GM13976 (cell line): ENCODE measurements at regions not wholly inside any gene's neighbourhood (a gene's known extent, or its start where the extent isn't known, plus 50 kb on each side); places are given as distances from the start of the nearest gene placed in this dataset.
"Not testable (repeated sequence)": the region's sequence is repeated elsewhere in the genome, so short reads cannot be mapped to it uniquely, and the experiment has no call there.

Experiments used
- DNase-seq: peaks from one replicate; pipeline ENCODE4 v3.0.0; 2012; ENCODE audit warnings: low spot score
- in situ Hi-C: fragments of 300-500 bp; cut with MboI; formaldehyde crosslinking; loops from one replicate; pipeline ENCODE4 v1.12.0; 2022; ENCODE audit warnings: low sequenced_read_pairs, mixed read lengths, inconsistent platforms; ENCODE audit not compliant: unreplicated experiment
- TF ChIP-seq, protein P1 (sequence below): IDR thresholded peaks from 2 replicates; pipeline ENCODE4 v1.5.1; 2012; ENCODE audit warnings: borderline replicate concordance, mild to moderate bottlenecking; ENCODE audit not compliant: insufficient read depth; ENCODE audit errors: extremely low read depth, missing control alignments, control extremely low read depth

DNA sequence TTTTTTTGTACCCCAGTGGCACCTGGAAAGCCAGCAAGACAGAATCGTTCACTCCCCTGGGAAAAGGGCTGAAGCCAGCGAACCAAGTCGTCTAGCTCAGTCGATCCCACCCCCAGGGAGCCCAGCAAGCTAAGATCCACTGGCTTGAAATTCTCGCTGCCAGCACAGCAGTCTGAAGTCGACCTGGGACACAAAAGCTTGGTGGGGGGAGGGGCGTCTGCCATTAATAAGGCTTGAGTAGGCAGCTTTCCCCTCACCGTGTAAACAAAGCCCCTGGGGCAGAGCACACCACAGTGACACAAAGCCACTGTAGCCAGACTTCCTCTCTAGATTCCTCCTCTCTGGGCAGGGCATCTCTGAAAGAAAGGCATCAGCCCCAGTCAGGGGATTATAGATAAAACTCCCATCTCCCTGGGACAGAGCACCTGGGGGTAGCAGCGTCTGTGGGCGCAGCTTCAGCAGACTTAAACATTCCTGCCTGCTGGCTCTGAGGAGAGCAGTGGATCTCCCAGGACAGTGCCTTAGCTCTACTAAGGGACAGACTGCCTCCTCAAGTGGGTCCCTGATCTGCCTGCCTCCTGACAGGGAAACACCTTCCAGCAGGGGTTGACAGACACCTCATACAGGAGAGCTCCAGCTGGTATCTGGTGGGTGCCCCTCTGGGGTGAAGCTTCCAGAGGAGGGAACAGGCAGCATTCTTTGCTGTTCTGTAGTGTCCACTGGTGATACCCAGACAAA is 97.4 kb downstream of the TBR1 start:
- DNase-seq, in situ Hi-C loops: not testable (repeated sequence)

DNA sequence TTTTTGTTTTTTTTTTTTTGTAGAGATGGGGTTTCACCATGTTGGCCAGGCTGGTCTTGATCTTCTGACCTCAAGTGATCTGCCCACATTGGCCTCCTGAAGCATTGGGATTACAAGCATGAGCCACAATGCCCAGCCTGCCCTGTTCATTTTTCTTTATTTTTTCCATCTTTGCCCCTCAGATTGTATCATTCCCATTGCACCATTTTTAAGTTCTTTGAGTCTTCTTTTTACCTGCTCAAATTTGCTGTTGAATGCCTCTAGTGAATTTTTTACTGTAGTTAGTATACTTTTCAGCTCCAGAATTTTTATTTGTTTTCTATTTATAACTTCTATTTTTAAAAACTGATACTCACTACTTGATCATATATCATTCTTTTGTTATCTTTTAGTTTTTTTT is 101.4 kb upstream of the SLC4A10 start:
- in situ Hi-C loops: no loop called here
- TF ChIP-seq, protein P1, sequence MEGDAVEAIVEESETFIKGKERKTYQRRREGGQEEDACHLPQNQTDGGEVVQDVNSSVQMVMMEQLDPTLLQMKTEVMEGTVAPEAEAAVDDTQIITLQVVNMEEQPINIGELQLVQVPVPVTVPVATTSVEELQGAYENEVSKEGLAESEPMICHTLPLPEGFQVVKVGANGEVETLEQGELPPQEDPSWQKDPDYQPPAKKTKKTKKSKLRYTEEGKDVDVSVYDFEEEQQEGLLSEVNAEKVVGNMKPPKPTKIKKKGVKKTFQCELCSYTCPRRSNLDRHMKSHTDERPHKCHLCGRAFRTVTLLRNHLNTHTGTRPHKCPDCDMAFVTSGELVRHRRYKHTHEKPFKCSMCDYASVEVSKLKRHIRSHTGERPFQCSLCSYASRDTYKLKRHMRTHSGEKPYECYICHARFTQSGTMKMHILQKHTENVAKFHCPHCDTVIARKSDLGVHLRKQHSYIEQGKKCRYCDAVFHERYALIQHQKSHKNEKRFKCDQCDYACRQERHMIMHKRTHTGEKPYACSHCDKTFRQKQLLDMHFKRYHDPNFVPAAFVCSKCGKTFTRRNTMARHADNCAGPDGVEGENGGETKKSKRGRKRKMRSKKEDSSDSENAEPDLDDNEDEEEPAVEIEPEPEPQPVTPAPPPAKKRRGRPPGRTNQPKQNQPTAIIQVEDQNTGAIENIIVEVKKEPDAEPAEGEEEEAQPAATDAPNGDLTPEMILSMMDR: no peak
- no peak for DNase-seq

DNA sequence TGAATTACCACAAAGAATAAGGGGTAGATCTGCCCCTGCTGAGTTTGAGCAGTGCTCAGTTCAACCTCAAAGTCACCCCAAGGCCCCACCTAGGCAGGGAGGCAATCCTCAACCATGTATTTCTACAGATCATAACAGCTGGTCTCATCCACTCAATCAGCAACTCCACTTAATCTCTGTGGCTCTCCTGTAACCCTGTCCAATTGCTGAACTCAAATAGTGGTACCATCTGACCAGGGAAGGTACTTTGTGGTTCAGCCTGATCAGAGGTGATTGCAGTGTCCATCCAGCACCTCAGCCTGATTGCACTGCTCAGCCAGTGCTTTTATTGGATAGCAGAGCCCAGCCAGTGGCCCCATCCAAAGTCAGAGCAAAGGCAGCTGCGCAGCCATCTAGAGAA is 91.0 kb upstream of the SLC4A10 start:
- no peak for DNase-seq
- TF ChIP-seq, protein P1: no peak
- in situ Hi-C loops: no loop called here

DNA sequence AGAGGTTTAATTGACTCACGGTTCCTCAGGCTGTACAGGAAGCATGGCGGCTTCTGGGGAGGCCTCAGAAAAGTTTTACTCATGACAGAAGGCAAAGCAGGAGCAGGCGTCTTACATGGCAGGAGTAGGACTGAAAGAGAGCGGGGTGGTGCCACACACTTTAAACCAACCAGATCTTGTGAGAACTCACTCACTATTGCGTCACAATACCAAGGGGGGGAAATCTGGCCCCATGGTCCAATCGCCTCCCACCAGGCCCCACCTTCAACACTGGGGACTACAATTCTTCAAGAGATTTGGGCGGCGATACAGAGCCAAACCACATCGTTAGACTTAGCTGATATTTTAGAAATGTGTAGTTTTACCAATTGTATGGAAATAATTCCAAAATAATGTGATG is 77.6 kb upstream of the SLC4A10 start:
- DNase-seq: no peak
- in situ Hi-C loops: no loop called here
- TF ChIP-seq, protein P1: no peak

DNA sequence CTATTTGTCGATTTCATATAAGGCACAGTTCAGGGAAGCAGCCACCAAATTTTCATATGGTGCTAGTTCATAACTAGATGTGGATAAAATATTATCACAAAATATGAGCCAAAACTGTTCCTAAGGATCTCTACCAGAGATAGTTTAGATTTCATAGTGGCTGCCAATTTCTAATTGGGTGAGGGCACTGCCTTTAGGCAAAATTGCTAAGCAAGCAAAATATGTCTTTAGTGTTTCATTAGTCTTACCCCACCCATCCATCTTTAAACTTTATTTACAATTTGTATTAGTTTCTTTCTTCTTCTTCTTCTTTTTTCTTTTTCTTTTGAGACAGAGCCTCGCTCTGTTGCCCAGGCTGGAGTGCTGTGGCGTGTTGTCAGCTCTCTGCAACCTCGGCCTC is 77.1 kb upstream of the SLC4A10 start:
- in situ Hi-C loops: no loop called here
- TF ChIP-seq, protein P1: no peak
- DNase-seq: no peak

DNA sequence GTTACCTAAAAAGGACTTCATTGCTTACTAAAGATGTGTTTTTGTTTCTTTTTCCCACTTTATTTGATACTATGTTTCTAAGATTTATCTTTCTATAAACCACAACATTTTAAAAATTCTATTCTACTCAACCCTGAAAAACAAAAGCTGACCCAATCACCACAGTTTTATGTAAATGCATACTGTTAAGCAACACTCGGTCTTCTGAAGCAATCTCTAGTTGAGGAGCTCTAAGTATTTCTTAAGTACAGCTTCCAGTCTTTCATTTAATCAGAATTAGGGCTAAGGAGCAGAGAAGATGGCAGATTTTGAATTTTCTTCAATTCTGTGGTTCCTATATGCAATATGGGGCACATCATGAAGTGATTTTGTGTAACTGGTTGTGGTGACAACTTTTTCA is 72.2 kb upstream of the SLC4A10 start:
- no peak for DNase-seq
- in situ Hi-C loops: no loop called here
- TF ChIP-seq, protein P1: no peak

DNA sequence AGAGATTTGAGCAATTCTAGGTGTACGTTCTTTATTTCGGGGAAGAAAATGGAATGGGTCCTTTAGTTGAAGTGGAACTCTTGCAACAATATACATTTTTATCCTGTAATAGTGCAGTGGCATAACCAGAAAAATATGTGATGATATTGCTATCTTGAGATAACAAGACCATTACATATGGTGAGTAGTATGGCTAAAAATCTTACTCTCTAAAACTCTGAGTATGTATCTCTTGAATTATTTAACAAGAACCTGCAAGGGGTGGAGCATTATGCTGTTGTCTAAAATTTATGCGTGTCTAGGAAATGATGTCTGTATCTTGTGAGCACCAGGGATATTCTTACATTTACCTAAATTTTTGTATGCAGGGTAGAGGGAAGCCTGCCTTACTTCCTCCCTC is 68.4 kb upstream of the SLC4A10 start:
- DNase-seq: no peak
- in situ Hi-C loops: no loop called here
- TF ChIP-seq, protein P1: no peak
